ENCODE measurements at regions not wholly inside any gene's neighbourhood (a gene's known extent, or its start where the extent isn't known, plus 50 kb on each side); places are given as distances from the start of the nearest gene placed in this dataset.

- no peak overlapping the region for H3K4me3 ChIP-seq (ENCODE audit: low read length)
- no peak overlapping the region for H3K27ac ChIP-seq (ENCODE audit: low read length)
- H3K9me3 ChIP-seq (ENCODE audit: control insufficient read depth, low read depth, low read length), result no peaks in the 10 kb centered on the region
- H3K4me1 ChIP-seq (ENCODE audit: control insufficient read depth, low read depth, low read length), result no peaks in the 10 kb centered on the region
- H3K36me3 ChIP-seq (ENCODE audit: control insufficient read depth, low read depth, low read length), result no peaks in the 10 kb centered on the region
- H3K9ac ChIP-seq (ENCODE audit: low read length), result no peak overlapping the region
- H3K27me3 ChIP-seq (ENCODE audit: control insufficient read depth, insufficient read depth, low read length), result no peaks in the 10 kb centered on the region
Observed at GRCh38 chr13:105735281-105735680, 800.2 kb downstream of the EFNB2 start.

GRCh38 chr13:105732806-105733529, 802.5 kb downstream of the EFNB2 start:
- no peak overlapping the region for H3K27ac ChIP-seq (ENCODE audit: low read length)
- H3K27me3 ChIP-seq (ENCODE audit: control insufficient read depth, insufficient read depth, low read length), result no peaks in the 10 kb centered on the region
- no peaks in the 10 kb centered on the region for H3K36me3 ChIP-seq (ENCODE audit: control insufficient read depth, low read depth, low read length)
- H3K4me1 ChIP-seq (ENCODE audit: control insufficient read depth, low read depth, low read length), result no peaks in the 10 kb centered on the region
- H3K4me3 ChIP-seq (ENCODE audit: low read length), result no peak overlapping the region
- no peak overlapping the region for H3K9ac ChIP-seq (ENCODE audit: low read length)
- H3K9me3 ChIP-seq (ENCODE audit: control insufficient read depth, low read depth, low read length), result no peaks in the 10 kb centered on the region

GRCh38 chr13:105725887-105726286, 809.6 kb downstream of the EFNB2 start:
- Histone ChIP-seq H3K4me3 (ENCODE audit: low read length) (no peak overlapping the region), H3K36me3 (ENCODE audit: control insufficient read depth, low read depth, low read length) (no peaks in the 10 kb centered on the region), H3K9me3 (ENCODE audit: control insufficient read depth, low read depth, low read length) (no peaks in the 10 kb centered on the region), H3K27me3 (ENCODE audit: control insufficient read depth, insufficient read depth, low read length) (no peaks in the 10 kb centered on the region), H3K9ac (ENCODE audit: low read length) (no peak overlapping the region), H3K4me1 (ENCODE audit: control insufficient read depth, low read depth, low read length) (no peaks in the 10 kb centered on the region), H3K27ac (ENCODE audit: low read length) (no peak overlapping the region)

- Histone ChIP-seq H3K9ac (ENCODE audit: low read length) (no peak overlapping the region), H3K4me3 (ENCODE audit: low read length) (no peak overlapping the region), H3K9me3 (ENCODE audit: control insufficient read depth, low read depth, low read length) (no peaks in the 10 kb centered on the region), H3K27me3 (ENCODE audit: control insufficient read depth, insufficient read depth, low read length) (no peaks in the 10 kb centered on the region), H3K36me3 (ENCODE audit: control insufficient read depth, low read depth, low read length) (no peaks in the 10 kb centered on the region), H3K27ac (ENCODE audit: low read length) (no peak overlapping the region), H3K4me1 (ENCODE audit: control insufficient read depth, low read depth, low read length) (no peaks in the 10 kb centered on the region)
Observed at GRCh38 chr13:105721016-105721415, 814.4 kb downstream of the EFNB2 start.

GRCh38 chr13:105719859-105720258, 815.6 kb downstream of the EFNB2 start:
- no peak overlapping the region for H3K27ac ChIP-seq (ENCODE audit: low read length)
- no peaks in the 10 kb centered on the region for H3K9me3 ChIP-seq (ENCODE audit: control insufficient read depth, low read depth, low read length)
- no peaks in the 10 kb centered on the region for H3K27me3 ChIP-seq (ENCODE audit: control insufficient read depth, insufficient read depth, low read length)
- no peak overlapping the region for H3K4me3 ChIP-seq (ENCODE audit: low read length)
- no peaks in the 10 kb centered on the region for H3K4me1 ChIP-seq (ENCODE audit: control insufficient read depth, low read depth, low read length)
- no peak overlapping the region for H3K9ac ChIP-seq (ENCODE audit: low read length)
- H3K36me3 ChIP-seq (ENCODE audit: control insufficient read depth, low read depth, low read length), result no peaks in the 10 kb centered on the region

GRCh38 chr13:105709181-105709580, 826.3 kb downstream of the EFNB2 start:
- Histone ChIP-seq H3K9ac (ENCODE audit: low read length) (no peak overlapping the region), H3K9me3 (ENCODE audit: control insufficient read depth, low read depth, low read length) (no peaks in the 10 kb centered on the region), H3K4me3 (ENCODE audit: low read length) (no peak overlapping the region), H3K27me3 (ENCODE audit: control insufficient read depth, insufficient read depth, low read length) (no peaks in the 10 kb centered on the region), H3K4me1 (ENCODE audit: control insufficient read depth, low read depth, low read length) (no peaks in the 10 kb centered on the region), H3K27ac (ENCODE audit: low read length) (no peak overlapping the region), H3K36me3 (ENCODE audit: control insufficient read depth, low read depth, low read length) (no peaks in the 10 kb centered on the region)

- H3K27ac ChIP-seq (ENCODE audit: low read length), result no peak overlapping the region
Observed at GRCh38 chr13:105703843-105704242, 831.6 kb downstream of the EFNB2 start.

GRCh38 chr13:105702441-105702840, 833.0 kb downstream of the EFNB2 start:
- Histone ChIP-seq H3K9me3 (ENCODE audit: control insufficient read depth, low read depth, low read length) (no peaks in the 10 kb centered on the region), H3K27me3 (ENCODE audit: control insufficient read depth, insufficient read depth, low read length) (no peaks in the 10 kb centered on the region), H3K9ac (ENCODE audit: low read length) (no peak overlapping the region), H3K4me3 (ENCODE audit: low read length) (no peak overlapping the region), H3K4me1 (ENCODE audit: control insufficient read depth, low read depth, low read length) (no peaks in the 10 kb centered on the region), H3K27ac (ENCODE audit: low read length) (no peak overlapping the region), H3K36me3 (ENCODE audit: control insufficient read depth, low read depth, low read length) (no peaks in the 10 kb centered on the region)

More at GRCh38 chr13:105703843-105704242, 831.6 kb downstream of the EFNB2 start:
- H3K27me3 ChIP-seq (ENCODE audit: control insufficient read depth, insufficient read depth, low read length), result no peaks in the 10 kb centered on the region
- no peaks in the 10 kb centered on the region for H3K4me1 ChIP-seq (ENCODE audit: control insufficient read depth, low read depth, low read length)
- H3K36me3 ChIP-seq (ENCODE audit: control insufficient read depth, low read depth, low read length), result no peaks in the 10 kb centered on the region
- no peak overlapping the region for H3K9ac ChIP-seq (ENCODE audit: low read length)
- H3K4me3 ChIP-seq (ENCODE audit: low read length), result no peak overlapping the region
- H3K9me3 ChIP-seq (ENCODE audit: control insufficient read depth, low read depth, low read length), result no peaks in the 10 kb centered on the region

GRCh38 chr13:105692769-105693168, 842.7 kb downstream of the EFNB2 start:
- H3K27ac ChIP-seq (ENCODE audit: low read length), result no peak overlapping the region
- no peaks in the 10 kb centered on the region for H3K4me1 ChIP-seq (ENCODE audit: control insufficient read depth, low read depth, low read length)
- no peaks in the 10 kb centered on the region for H3K27me3 ChIP-seq (ENCODE audit: control insufficient read depth, insufficient read depth, low read length)
- H3K9ac ChIP-seq (ENCODE audit: low read length), result no peak overlapping the region
- no peaks in the 10 kb centered on the region for H3K9me3 ChIP-seq (ENCODE audit: control insufficient read depth, low read depth, low read length)
- no peaks in the 10 kb centered on the region for H3K36me3 ChIP-seq (ENCODE audit: control insufficient read depth, low read depth, low read length)
- no peak overlapping the region for H3K4me3 ChIP-seq (ENCODE audit: low read length)

- H3K27me3 ChIP-seq (ENCODE audit: control insufficient read depth, insufficient read depth, low read length), result no peaks in the 10 kb centered on the region
- no peaks in the 10 kb centered on the region for H3K4me1 ChIP-seq (ENCODE audit: control insufficient read depth, low read depth, low read length)
- no peak overlapping the region for H3K27ac ChIP-seq (ENCODE audit: low read length)
- no peak overlapping the region for H3K9ac ChIP-seq (ENCODE audit: low read length)
- H3K36me3 ChIP-seq (ENCODE audit: control insufficient read depth, low read depth, low read length), result no peaks in the 10 kb centered on the region
- H3K4me3 ChIP-seq (ENCODE audit: low read length), result no peak overlapping the region
- H3K9me3 ChIP-seq (ENCODE audit: control insufficient read depth, low read depth, low read length), result no peaks in the 10 kb centered on the region
Observed at GRCh38 chr13:105684216-105684615, 851.2 kb downstream of the EFNB2 start.

- Histone ChIP-seq H3K27ac (ENCODE audit: low read length) (no peak overlapping the region), H3K4me1 (ENCODE audit: control insufficient read depth, low read depth, low read length) (no peaks in the 10 kb centered on the region), H3K9ac (ENCODE audit: low read length) (no peak overlapping the region), H3K4me3 (ENCODE audit: low read length) (no peak overlapping the region), H3K9me3 (ENCODE audit: control insufficient read depth, low read depth, low read length) (no peaks in the 10 kb centered on the region), H3K27me3 (ENCODE audit: control insufficient read depth, insufficient read depth, low read length) (no peaks in the 10 kb centered on the region), H3K36me3 (ENCODE audit: control insufficient read depth, low read depth, low read length) (no peaks in the 10 kb centered on the region)
Observed at GRCh38 chr13:105679838-105680237, 855.6 kb downstream of the EFNB2 start.

GRCh38 chr13:105678072-105678471, 857.4 kb downstream of the EFNB2 start:
- Histone ChIP-seq H3K9me3 (ENCODE audit: control insufficient read depth, low read depth, low read length) (no peaks in the 10 kb centered on the region), H3K4me1 (ENCODE audit: control insufficient read depth, low read depth, low read length) (no peaks in the 10 kb centered on the region), H3K27me3 (ENCODE audit: control insufficient read depth, insufficient read depth, low read length) (no peaks in the 10 kb centered on the region), H3K9ac (ENCODE audit: low read length) (no peak overlapping the region), H3K4me3 (ENCODE audit: low read length) (no peak overlapping the region), H3K36me3 (ENCODE audit: control insufficient read depth, low read depth, low read length) (no peaks in the 10 kb centered on the region), H3K27ac (ENCODE audit: low read length) (no peak overlapping the region)
